NB4 (cell line): ENCODE measurements at regions not wholly inside any gene's neighbourhood (a gene's known extent, or its start where the extent isn't known, plus 50 kb on each side); places are given as distances from the start of the nearest gene placed in this dataset.

ENCODE experiments used
- DNase-seq: peaks from one replicate; pipeline ENCODE4 v3.0.0; 2010; ENCODE audit warnings: low read depth
- H3K4me3 ChIP-seq: one replicate; pipeline ENCODE4 v1.5.1; 2011; ENCODE audit warnings: mild to moderate bottlenecking, low read depth, low read length, moderate library complexity
- CTCF ChIP-seq: IDR thresholded peaks from one replicate; pipeline ENCODE4 v1.5.1; 2012; ENCODE audit warnings: low read depth, low read length
- MAX ChIP-seq: IDR thresholded peaks from 2 replicates; pipeline ENCODE4 v1.6.1; 2011; ENCODE audit warnings: low read depth, low read length
- MYC ChIP-seq: IDR thresholded peaks from 2 replicates; pipeline ENCODE4 v1.6.1; 2011; ENCODE audit warnings: low read depth, low read length
- POLR2A ChIP-seq: IDR thresholded peaks from 2 replicates; pipeline ENCODE4 v1.6.1; 2011; ENCODE audit warnings: mild to moderate bottlenecking; ENCODE audit not compliant: insufficient read length; ENCODE audit errors: extremely low read depth

GRCh38 chr1:55560266-55560665 is 345.1 kb upstream of the USP24 start:
- DNase-seq = no peak
- H3K4me3 ChIP-seq = no peak overlapping the region
- TF ChIP-seq POLR2A = no peak
- no peak for TF ChIP-seq MAX
- no peak for TF ChIP-seq MYC
- TF ChIP-seq CTCF = no peak

- DNase-seq = no peak
- no peak overlapping the region for H3K4me3 ChIP-seq
- no peak for TF ChIP-seq POLR2A
- TF ChIP-seq CTCF = no peak
- TF ChIP-seq MYC = no peak
- no peak for TF ChIP-seq MAX
These were observed 344.7 kb upstream of the USP24 start for GRCh38 chr1:55559842-55560241.

GRCh38 chr1:55559161-55559611 is 344.0 kb upstream of the USP24 start:
- DNase-seq = no peak
- H3K4me3 ChIP-seq = no peak overlapping the region
- no peak for TF ChIP-seq CTCF
- no peak for TF ChIP-seq MYC
- no peak for TF ChIP-seq POLR2A
- no peak for TF ChIP-seq MAX

- H3K4me3 ChIP-seq = no peak overlapping the region
- TF ChIP-seq MAX (no peak), MYC (no peak), POLR2A (no peak), CTCF (no peak)
- DNase-seq = no peak
These were observed 343.4 kb upstream of the USP24 start for GRCh38 chr1:55558515-55558914.

GRCh38 chr1:55555956-55556725 is 341.0 kb upstream of the USP24 start:
- DNase-seq = no peak
- H3K4me3 ChIP-seq = no peak overlapping the region
- TF ChIP-seq POLR2A = no peak
- no peak for TF ChIP-seq CTCF
- TF ChIP-seq MAX = no peak
- TF ChIP-seq MYC = no peak
